NCI-H446 treated with DMSO at 0.1 percent for 48 hours (cell line): ENCODE measurements at regions not wholly inside any gene's neighbourhood (a gene's known extent, or its start where the extent isn't known, plus 50 kb on each side); places are given as distances from the start of the nearest gene placed in this dataset.

ENCODE experiments used
- DNase-seq: peaks from one replicate; lab custom pipeline; 2025; lab: John Stamatoyannopoulos, UW

DNA sequence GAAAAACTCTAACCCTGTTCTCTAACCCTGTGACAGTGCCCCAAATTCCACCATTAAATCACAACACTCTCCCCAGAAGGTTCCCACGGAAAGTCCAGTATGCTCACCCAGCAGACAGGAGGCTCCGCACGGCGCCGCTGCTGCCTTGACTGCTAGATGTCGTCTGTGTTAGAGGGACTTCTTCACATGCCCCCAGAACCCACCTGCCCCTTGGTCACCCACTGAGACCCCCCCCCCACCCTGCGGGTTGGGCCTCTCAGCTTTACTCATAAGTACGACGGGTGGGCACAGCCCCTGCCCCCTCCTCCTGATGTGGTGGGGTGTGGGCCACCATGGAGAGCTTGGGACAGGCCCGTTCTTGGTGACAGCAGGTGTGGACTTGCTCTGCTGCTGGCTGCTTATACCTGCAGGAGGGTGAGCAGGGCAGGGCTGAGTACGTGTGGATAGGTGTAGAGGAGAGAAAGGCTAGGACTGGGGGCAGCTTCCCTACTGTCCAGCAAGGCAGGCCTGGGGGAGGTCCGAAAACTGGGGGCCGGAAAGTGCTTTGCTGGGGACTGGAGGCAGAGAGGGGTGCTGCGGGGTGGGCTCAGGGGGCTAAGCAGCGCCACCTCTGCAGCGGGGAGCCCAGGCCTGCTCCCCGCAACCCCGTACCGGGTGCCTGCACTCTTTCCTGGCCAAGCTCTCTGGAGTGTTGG lies 57.5 kb upstream of the OLFM1 start:
- no peak for DNase-seq

DNA sequence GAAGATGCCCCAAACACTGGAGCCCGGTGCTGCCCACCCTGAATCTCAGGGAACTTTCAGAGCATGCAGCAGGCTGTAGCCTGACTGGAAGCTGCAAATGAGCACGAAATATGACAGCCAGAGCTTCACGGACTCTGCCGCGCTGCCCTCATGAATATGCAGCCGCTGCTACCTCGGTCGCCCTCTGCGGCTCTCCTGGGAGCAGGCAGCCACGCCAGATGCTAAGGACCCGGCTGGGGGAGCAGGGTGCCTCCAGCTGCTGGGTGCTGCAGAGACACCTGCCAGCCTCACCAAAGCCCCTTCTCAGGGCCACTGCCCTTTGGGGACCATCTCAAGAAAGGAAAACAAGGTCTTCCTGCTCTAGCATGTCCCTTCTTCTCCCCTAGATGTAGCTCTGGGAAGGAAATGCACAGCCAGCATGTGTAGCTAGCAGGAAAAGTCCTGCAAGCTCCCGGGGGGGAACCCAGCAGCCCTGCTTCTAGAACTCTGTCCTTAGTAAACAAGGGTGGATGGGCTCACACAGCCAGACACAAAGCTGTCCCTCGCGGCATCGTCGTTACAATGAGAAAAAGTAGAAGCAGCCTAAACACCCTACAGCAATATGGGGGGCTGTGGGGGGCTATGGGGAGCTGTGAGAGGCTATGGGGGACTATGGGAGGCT lies 56.8 kb upstream of the OLFM1 start:
- DNase-seq: no peak

DNA sequence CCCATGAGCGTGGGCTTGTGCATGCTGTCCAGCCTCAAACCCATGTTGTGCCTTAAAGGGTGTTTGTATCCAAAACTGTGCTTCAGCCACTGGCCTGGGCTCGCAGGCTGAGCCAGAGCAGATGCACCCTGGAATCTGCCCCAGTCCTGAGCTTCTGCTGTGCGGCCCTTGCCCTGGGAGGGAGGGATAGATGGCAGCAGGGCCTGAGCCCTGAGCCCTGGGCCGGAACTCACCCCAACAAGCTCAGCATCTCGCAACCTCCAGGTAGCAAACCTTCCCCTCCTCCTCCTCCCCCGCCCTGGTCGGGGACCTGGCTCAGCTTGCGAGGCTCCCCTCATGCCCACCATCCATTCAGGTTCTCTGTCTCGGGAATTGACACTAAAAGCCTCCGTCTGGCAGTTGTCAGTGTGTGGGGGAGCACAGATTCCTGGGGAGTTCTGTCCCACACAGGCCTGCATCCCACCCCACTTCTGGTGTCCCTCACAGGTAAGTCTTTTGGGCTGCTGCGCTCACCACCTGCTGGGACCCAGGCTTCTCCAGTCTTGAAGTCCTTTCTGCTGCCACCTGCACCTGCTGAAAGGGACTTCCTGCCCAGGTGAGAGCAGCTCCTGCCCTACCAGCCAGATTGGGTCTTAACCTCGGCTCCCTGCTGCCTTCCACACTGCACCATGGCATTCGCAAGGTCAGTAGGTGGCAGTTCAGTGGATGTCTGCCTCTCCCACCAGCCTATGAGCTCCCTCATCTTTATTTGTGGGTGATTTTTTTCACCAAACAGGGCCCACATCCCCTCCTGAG lies 55.2 kb upstream of the OLFM1 start:
- DNase-seq: no peak

DNA sequence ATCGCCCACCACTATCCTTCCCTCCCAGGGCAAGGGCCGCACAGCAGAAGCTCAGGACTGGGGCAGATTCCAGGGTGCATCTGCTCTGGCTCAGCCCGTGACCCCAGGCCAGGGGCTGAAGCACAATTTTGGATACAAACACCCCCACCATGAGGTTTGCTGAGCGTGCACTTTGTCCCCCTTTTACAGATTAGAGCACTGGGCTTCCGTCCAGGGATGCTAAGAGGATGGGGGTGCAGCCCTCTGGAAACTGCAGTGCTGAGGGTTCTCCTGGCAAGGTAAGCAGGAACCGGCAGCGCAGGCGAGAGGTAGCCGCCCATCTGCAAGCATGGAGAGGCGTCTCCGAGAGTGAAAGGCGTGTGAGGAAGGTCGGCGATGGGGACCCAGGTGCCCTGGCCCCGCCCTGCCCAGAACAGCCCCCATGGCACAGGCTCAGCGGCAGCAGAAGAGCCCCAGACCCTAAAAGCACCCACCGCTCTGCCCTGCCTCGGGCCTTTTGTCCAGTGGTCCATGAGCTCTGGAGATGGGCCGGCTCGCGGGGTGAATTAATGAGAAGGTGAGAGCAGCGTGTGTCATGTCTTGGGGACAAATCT lies 54.5 kb upstream of the OLFM1 start:
- no peak for DNase-seq

DNA sequence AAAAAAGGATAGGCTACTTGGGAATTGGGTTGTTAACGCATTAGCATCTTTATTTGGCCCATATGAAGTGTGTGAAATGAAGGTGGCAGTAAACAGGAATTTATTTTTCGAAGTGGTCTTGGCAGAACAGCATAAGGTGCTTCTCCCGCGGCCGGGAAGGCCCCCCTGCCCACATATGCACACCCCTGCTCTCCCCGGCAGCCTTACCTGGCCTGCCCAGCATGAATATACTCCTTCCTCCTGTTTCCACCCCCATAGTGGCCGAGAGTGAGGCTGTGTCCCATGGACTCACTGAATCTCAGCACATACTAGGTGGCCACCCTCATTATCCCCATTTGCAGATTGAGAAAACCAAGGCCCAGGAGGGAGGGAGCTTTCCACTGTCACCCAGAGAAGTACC lies 54.0 kb upstream of the OLFM1 start:
- DNase-seq: no peak

DNA sequence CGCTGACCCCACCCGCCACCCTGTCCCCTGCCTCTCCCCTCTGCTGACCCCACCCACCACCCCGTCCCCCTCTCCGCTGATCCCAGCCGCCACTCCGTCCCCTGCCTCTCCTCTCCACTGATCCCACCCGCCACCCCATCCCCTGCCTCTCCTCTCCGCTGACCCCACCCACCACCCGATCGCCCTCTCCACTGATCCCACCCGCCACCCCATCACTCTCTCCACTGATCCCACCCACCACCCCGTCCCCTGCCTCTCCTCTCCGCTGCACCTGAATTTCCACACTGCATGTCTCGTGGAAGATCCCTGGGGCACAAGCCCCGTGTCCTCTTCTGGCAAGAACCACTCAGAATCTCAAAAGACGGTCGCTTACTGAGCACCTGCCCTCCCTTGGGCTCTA lies 53.4 kb upstream of the OLFM1 start:
- DNase-seq: no peak

DNA sequence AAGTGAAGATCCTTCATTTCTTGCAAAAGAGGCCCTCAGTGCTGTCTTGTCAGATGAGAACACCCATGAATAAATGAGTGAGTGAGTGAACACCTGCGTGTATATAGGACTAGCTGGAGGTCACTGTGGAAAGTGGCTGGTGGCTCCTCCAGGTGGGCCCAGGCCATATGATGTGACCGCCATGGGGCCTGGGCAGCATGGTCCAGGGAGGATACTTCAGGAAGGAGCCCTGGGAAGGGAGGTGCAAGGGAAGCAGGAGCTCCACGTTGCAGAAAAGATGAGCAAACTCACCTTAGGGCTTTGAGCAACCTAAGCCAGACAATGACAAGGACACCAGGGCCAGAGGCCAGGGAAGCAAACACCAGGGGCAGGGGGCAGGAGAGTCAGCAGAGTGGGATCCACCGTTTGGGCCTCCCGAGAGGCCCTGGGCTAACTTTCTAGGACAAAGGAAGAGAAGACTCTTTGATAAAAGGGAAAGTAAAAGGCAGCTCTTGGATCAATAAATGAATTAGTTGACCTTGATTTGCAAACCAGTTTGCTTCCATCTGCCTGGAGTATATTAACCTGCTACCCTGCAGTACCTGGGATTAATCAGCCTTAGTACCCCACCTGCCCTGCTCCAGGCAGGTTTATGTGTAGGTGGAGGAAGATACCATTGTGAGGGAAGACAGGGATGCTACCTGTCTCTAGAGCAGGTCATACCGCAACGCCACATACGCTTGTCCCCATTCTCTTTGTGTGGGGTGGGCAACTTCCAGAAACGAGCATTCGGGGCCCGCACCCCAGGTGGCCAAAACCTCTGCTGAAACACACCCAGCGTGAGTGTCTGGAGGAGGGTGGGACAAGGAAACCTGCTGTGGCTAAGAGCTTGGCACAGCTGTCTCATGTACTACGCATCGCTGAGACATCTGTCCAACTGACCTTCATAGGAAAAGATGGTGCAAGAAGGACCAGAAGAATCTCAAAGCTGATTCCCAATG lies 51.4 kb upstream of the OLFM1 start:
- DNase-seq: no peak

DNA sequence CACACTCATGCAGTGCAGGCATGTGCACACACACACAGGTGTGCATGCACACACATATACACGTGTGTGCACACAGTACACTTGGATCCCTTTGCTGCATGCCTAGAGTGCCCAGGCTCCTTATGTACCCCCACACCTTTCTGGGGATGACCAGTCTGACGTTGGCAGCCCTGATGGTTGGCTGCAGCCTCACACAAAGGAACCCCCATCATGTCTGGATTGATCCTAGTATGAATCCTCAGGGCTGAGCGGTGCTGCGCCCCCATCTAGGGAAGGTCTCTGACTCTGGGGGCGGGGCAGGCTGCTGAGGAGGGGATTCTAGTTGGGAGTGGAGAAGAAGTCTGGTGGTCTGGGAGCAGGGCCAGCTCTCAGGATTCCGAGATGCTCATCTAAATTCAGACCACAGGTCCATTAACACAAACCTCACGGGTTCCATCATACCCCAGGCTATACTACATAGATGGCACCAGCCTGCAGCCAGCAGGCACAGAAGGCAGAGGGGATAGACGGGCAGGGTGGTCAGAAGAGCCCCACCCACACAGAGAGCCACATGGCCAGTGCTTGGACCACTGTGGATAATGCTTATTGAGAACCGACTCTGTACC lies 50.5 kb upstream of the OLFM1 start:
- no peak for DNase-seq

DNA sequence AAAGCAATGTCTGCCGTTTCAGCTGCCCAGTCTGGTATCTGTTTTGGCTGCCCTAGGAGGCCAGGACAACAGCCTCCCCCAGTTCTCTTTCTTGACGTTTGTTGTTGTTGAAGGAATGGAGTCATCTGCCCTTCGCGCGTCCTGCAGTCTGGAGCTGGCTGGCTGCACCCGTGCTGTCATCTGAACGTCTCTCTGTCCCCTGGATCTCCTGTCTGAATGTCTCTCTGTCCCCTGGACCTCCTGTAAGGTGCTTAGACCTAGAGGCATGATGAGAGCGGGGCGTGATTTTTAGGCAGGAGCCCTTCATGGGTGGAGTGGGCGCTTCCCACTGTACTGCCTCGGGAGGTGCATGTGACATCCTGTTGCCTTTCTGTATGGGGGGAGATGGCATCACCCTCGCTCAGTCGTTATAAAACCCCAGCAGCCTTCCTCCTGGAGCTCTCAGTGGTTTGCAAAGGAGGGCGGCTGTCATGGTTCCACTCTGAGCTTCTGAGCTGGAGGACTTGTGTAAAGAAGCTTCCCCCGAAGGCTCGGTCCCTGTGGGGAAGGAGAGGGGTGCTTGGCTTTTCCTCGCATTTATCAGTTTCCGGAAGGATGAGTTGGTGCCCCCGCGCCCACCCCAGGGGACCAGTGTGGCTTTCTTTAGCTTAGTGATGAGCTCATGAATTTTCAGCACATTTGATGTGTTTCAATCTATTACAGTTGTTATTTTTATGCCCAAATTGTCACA lies 49.8 kb upstream of the OLFM1 start:
- no peak for DNase-seq
